HAP-1 (cell line): ENCODE measurements at regions not wholly inside any gene's neighbourhood (a gene's known extent, or its start where the extent isn't known, plus 50 kb on each side); places are given as distances from the start of the nearest gene placed in this dataset.

Experiments
- DNase-seq, 2 experiments: peaks; one replicate each; pipeline ENCODE4 v3.0.0-alpha.2; 2016 to 2020; ENCODE audit warnings: low spot score in 2 of 2
- H3K27me3 ChIP-seq: fragments of 250-450 bp; sonication (Bioruptor Pico); 2 replicates; pipeline ENCODE4 v1.5.1; 2020; ENCODE audit warnings: low read depth, mild to moderate bottlenecking, moderate library complexity
- H3K36me3 ChIP-seq: fragments of 250-450 bp; sonication (Bioruptor Pico); replicated peaks from 2 replicates; pipeline ENCODE4 v1.5.1; 2020; ENCODE audit warnings: mild to moderate bottlenecking
- H3K4me1 ChIP-seq: fragments of 250-450 bp; sonication (Bioruptor Pico); 2 replicates; pipeline ENCODE4 v1.5.1; 2020; ENCODE audit warnings: mild to moderate bottlenecking
- H3K4me3 ChIP-seq: fragments of 250-450 bp; sonication (Bioruptor Pico); 2 replicates; pipeline ENCODE4 v1.5.1; 2020; ENCODE audit warnings: mild to moderate bottlenecking, moderate library complexity
- H3K9me3 ChIP-seq: fragments of 250-450 bp; sonication (Bioruptor Pico); 2 replicates; pipeline ENCODE4 v1.5.1; 2020; ENCODE audit warnings: mild to moderate bottlenecking, moderate library complexity
- in situ Hi-C: fragments of 300-500 bp; cut with MboI; formaldehyde crosslinking; loops from 3 replicates; pipeline ENCODE4 v1.14.3; 2020; ENCODE audit warnings: low sequenced_read_pairs, inconsistent platforms, mixed read lengths

DNA sequence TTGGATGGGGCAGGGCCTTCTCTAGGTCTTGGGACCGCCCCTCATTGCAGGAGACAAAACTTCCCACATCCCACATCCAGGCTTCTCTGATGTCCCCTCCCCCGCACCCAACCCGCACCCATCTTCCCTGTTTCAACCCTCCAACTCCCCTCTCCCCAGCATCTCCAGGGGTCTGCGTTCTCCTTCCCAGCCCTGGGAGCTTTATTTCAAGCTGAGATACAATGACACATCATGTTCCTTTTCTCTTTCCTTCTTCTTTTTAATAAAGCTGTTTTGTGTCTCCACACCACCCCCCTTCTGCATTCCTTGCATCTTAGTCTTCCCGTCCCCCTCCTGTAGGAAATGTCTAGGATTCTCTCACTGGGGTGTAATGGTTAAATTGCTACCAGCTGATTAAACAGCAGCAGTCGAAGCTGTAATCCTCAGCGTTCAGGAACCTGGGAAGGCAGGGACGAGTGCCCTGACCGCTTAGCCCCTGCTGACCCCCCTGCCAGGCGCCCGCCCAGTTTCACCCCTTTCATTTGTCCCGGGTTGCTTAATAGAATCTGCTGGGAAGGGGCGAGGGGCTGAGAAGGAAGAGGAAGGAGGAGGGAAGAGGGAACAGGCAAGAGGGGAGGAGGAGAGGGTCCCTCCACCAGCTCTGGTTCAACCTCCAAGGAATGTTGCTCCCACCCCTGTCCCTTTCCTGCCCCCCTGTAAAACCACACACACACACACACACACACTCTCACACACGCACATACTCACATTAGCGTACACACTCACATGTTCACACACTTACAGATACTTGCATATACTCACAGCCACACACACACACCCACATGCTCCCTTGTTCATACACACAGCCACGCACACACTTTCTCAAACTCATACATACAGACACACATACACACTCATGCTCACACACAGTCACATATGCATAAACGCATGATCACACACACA, 104.5 kb upstream of the MED13L start:
- peak; percentile 33 to 51 for DNase-seq
- Histone ChIP-seq H3K36me3 (no peaks in the 10 kb centered on the region), H3K4me1 (peaks cover 10% of the 10 kb centered on the region), H3K4me3 (no peak overlapping the region), H3K9me3 (no peaks in the 10 kb centered on the region), H3K27me3 (no peaks in the 10 kb centered on the region)
- in situ Hi-C loops = no loop called here

GRCh38 chr12:116382686-116383530, 105.4 kb upstream of the MED13L start:
- DNase-seq = no peak
- peaks cover 10% of the 10 kb centered on the region for H3K4me1 ChIP-seq
- no peaks in the 10 kb centered on the region for H3K27me3 ChIP-seq
- in situ Hi-C loops = no loop called here
- H3K9me3 ChIP-seq = no peaks in the 10 kb centered on the region
- no peaks in the 10 kb centered on the region for H3K36me3 ChIP-seq
- H3K4me3 ChIP-seq = no peak overlapping the region

DNA sequence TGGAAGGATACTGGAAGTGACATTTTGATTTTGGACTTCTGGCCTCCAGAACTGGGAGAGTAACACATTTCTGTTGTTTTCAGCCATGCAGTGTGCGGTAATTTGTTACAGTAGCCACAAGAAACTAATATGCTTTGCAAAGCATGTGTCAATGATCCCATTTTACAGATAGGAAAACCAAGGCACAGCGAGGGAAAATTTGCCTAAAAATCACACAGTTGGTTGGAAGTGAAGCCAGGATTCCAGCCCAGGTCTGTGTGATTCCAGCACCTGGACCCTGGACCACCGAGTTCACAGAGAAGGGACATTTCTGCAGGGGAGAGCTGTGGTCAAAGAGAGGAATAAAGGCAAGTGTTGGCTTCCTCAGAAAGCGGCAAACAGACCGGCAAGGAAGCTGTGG, 106.7 kb upstream of the MED13L start:
- H3K9me3 ChIP-seq = no peaks in the 10 kb centered on the region
- H3K4me3 ChIP-seq = no peak overlapping the region
- no peak for DNase-seq
- H3K36me3 ChIP-seq = no peaks in the 10 kb centered on the region
- in situ Hi-C loops = no loop called here
- peaks cover 10% of the 10 kb centered on the region for H3K4me1 ChIP-seq
- H3K27me3 ChIP-seq = no peaks in the 10 kb centered on the region

DNA sequence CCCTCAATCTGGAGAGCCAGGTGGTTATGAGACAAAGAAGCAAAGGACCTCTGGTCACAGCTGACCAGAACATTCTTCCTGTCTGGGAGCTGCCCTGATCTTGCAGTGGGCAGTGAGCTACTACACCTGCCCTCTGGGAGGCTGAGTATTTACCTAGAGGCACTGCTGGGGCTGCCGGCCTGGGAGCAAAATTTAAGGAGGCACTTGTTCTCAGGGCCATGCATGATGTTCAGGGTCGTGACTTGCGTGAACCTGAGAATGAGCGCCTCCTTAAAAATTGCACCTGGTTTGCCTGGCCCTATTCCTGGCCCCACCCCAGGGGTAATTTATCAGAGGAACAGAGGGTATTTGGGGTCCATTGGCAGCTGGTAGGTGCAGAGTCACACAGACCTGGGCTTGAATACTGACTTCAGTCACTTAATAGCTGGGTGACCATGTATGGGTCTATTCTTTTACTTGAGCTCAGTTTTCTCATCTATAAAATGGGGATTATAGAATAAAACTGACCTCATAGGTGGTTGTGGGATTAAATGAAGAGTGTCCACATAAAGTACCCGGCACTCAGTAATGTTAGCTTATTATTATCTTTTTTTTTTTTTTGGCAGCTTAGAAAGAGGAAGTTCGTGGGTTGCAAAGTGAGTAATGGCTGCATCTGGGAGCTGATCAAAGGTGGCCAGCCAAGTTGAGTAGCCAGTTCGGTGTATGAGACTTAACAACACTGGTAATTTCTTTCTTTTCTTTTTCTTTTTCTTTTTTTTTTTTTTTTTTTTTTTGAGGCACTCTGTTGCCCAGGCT, 107.4 kb upstream of the MED13L start:
- Histone ChIP-seq H3K4me3 (no peak overlapping the region), H3K9me3 (no peaks in the 10 kb centered on the region), H3K4me1 (peaks cover 10% of the 10 kb centered on the region), H3K27me3 (no peaks in the 10 kb centered on the region), H3K36me3 (no peaks in the 10 kb centered on the region)
- DNase-seq = no peak
- in situ Hi-C loops = no loop called here

GRCh38 chr12:116385486-116386217, 108.2 kb upstream of the MED13L start:
- in situ Hi-C loops = no loop called here
- Histone ChIP-seq H3K36me3 (no peaks in the 10 kb centered on the region), H3K9me3 (no peaks in the 10 kb centered on the region), H3K4me3 (no peak overlapping the region), H3K27me3 (no peaks in the 10 kb centered on the region), H3K4me1 (peaks cover 10% of the 10 kb centered on the region)
- no peak for DNase-seq

GRCh38 chr12:116389326-116389725, 111.8 kb upstream of the MED13L start:
- no peak for DNase-seq
- H3K9me3 ChIP-seq = no peaks in the 10 kb centered on the region
- H3K27me3 ChIP-seq = no peaks in the 10 kb centered on the region
- H3K4me1 ChIP-seq = no peaks in the 10 kb centered on the region
- in situ Hi-C loops = no loop called here
- H3K36me3 ChIP-seq = no peaks in the 10 kb centered on the region
- H3K4me3 ChIP-seq = no peak overlapping the region

DNA sequence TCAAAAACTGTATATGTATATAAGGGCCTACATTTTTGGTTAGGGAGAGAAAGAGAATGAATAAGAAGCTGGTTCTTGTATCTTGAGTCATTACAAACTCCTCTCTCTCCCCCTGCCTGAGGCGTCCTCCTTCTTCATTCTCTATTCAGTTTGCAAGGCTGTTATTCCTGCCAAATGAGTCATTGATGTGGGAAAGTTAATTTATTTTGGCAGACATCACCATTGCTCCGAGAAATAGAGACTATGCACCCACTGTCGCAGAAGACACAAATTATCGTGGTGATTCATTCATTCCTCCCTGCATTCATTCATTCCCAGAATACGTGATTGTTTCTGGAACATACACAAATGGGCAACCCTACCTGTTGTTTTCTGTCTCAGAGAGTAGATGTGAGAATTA, 112.5 kb upstream of the MED13L start:
- Histone ChIP-seq H3K36me3 (no peaks in the 10 kb centered on the region), H3K4me1 (no peaks in the 10 kb centered on the region), H3K9me3 (no peaks in the 10 kb centered on the region), H3K4me3 (no peak overlapping the region), H3K27me3 (no peaks in the 10 kb centered on the region)
- no peak for DNase-seq
- in situ Hi-C loops = no loop called here

DNA sequence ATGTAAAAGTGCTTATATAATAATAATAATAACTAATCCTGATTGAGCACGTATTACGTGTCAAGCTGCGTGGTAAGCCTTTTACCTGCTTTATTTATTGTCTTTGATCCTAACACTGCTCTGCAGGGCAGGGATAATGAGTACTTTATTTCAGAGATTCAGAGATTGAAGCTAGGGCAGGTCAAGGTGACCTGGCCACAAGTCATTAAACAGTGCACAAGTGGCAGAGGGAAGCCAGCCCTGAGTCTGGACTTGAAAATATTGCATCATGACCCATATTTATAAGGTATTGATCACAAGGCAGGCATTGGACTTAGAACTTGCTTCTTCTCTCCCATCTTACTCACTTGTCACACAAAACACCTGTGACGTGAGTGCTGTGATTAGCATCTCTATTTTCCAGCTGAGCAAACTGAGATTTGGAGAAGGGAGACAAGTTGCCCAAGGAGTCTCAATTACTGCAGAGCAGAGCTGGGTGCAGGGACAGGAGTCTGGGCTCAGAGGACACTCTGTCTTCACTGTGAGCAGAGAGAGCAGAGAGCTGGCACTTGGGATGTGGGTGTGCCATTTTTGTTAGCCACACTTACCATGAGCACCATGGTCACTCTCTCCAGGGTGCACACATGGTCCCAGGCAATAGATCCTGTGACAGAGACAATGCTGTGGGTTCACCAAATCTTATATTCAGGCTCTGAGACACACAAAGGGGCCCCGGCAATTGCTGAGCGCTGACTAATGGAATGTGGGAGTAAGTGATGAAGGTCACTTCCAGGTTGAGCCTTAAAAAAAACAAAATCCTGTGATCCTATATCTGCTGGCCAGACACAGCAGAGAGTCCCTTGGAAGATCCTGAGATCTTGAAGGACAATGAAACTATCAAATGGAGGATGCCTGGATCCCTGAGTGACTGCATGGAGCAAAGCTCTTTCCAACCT, 113.2 kb upstream of the MED13L start:
- Histone ChIP-seq H3K36me3 (no peaks in the 10 kb centered on the region), H3K4me1 (no peaks in the 10 kb centered on the region), H3K4me3 (no peak overlapping the region), H3K9me3 (no peaks in the 10 kb centered on the region), H3K27me3 (no peaks in the 10 kb centered on the region)
- DNase-seq = no peak
- in situ Hi-C loops = no loop called here

DNA sequence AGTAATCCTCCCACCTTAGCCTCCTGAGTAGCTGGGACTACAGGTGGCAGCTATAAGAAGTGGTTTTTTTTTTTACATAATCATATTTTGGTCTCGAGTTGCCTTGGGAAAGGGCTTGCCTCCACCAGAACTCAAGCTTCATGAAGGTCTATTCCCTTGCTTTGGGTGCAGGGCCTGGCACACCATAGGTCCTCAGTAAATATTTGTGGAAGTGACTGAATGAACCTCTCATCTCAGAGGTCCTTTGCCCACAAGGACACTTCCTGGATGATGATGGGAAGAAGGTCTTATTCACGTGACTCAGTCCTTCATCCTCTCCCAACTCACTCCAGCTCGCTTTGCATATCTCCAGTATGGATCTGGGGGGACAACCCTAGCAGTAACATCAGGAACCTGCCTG, 114.0 kb upstream of the MED13L start:
- no peak for DNase-seq
- Histone ChIP-seq H3K27me3 (no peaks in the 10 kb centered on the region), H3K4me1 (no peaks in the 10 kb centered on the region), H3K4me3 (no peak overlapping the region), H3K36me3 (no peaks in the 10 kb centered on the region), H3K9me3 (no peaks in the 10 kb centered on the region)
- in situ Hi-C loops = no loop called here

DNA sequence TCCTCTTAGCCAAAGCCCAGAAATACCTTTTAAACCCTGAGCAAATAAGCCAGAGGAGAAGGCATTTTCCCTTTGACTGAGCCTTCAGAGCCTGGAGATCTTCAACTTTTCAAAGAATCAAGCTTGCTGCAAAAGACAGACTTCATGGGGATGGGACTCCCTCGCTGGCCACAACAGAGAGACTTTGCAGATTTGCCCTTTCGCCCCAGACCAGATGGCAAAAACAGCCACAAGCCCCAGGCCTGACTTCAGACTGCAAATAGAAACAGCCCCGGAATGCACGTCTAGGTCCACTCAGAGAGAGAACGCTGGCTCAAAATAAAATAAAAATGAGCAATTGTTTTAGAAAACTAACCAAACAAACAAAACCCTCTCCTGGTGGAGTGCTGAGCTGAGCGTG, 114.6 kb upstream of the MED13L start:
- in situ Hi-C loops = no loop called here
- DNase-seq = no peak
- no peaks in the 10 kb centered on the region for H3K4me1 ChIP-seq
- H3K4me3 ChIP-seq = no peak overlapping the region
- H3K36me3 ChIP-seq = no peaks in the 10 kb centered on the region
- no peaks in the 10 kb centered on the region for H3K9me3 ChIP-seq
- H3K27me3 ChIP-seq = no peaks in the 10 kb centered on the region

GRCh38 chr12:116393255-116393654, 115.8 kb upstream of the MED13L start:
- in situ Hi-C loops = no loop called here
- H3K9me3 ChIP-seq = no peaks in the 10 kb centered on the region
- DNase-seq = no peak
- H3K4me3 ChIP-seq = no peak overlapping the region
- H3K27me3 ChIP-seq = no peaks in the 10 kb centered on the region
- no peaks in the 10 kb centered on the region for H3K4me1 ChIP-seq
- H3K36me3 ChIP-seq = no peaks in the 10 kb centered on the region

GRCh38 chr12:116393859-116394650, 116.6 kb upstream of the MED13L start:
- no peaks in the 10 kb centered on the region for H3K36me3 ChIP-seq
- H3K9me3 ChIP-seq = peaks cover 2% of the 10 kb centered on the region
- no peak for DNase-seq
- no peaks in the 10 kb centered on the region for H3K4me1 ChIP-seq
- H3K27me3 ChIP-seq = no peaks in the 10 kb centered on the region
- in situ Hi-C loops = no loop called here
- no peak overlapping the region for H3K4me3 ChIP-seq
